GM12878 (cell line): ENCODE measurements at regions not wholly inside any gene's neighbourhood (a gene's known extent, or its start where the extent isn't known, plus 50 kb on each side); places are given as distances from the start of the nearest gene placed in this dataset.
A peak's percentile ranks its signal among the peaks of the same experiment; 100 is the strongest.

Source experiments
- ATAC-seq: fragments of 200-7000 bp; cut with Tn5 transposase; 3 replicates; pipeline ENCODE4 v1.9.1; 2020; ENCODE audit warnings: mild to moderate bottlenecking, moderate library complexity
- BruUV-seq: library from RNA; stranded (reverse); fragments of 400-500 nt; replicated peaks from 2 replicates; lab custom pipeline; 2021; lab: Mats Ljungman, UMichigan
- CTCF ChIA-PET: fragments of 300-600 bp; sonication (Branson Sonifier 250); formaldehyde crosslinking; extraction: SDS; loops from one replicate; lab custom pipeline; 2021; ENCODE audit warnings: inconsistent platforms; lab: Yijun Ruan, JAX
- POLR2A ChIA-PET: fragments of 350-600 bp; formaldehyde crosslinking; extraction: SDS; loops from one replicate; lab custom pipeline; 2021; ENCODE audit warnings: inconsistent platforms; lab: Charles Lee
- RAD21 ChIA-PET: fragments of 300-600 bp; sonication (Branson Sonifier 250); formaldehyde crosslinking; loops from one replicate; lab custom pipeline; 2023; ENCODE audit warnings: antibody characterized with exemption; ENCODE audit not compliant: unreplicated experiment; lab: Charles Lee
- SMC1A ChIA-PET: fragments of 300-600 bp; sonication (Branson Sonifier 250); formaldehyde crosslinking; loops from one replicate; lab custom pipeline; 2023; ENCODE audit not compliant: unreplicated experiment, uncharacterized antibody; lab: Charles Lee
- DNase-seq: peaks from one replicate; pipeline ENCODE4 v3.0.0-alpha.2; 2011; ENCODE audit warnings: low read depth, low spot score
- FAIRE-seq: peaks from 3 replicates; lab custom pipeline; 2011; peaks lifted over from hg19 to GRCh38; lab: Jason Lieb, UNC
- H2AFZ ChIP-seq: 2 replicates; pipeline ENCODE4 v1.6.0; 2011; ENCODE audit warnings: low read depth, low read length, control low read depth; ENCODE audit not compliant: control insufficient read depth
- H3K27ac ChIP-seq: 2 replicates; pipeline ENCODE4 v1.5.1; 2011; ENCODE audit warnings: control low read depth; ENCODE audit not compliant: control insufficient read depth, insufficient read depth
- H3K27me3 ChIP-seq, 2 experiments: replicated peaks in 1 of 2; 2 replicates each; pipeline versions ENCODE4 v1.6.0 to v1.6.1; 2011; ENCODE audit warnings: low read length in 1 of 2; ENCODE audit not compliant: control insufficient read depth in 2 of 2, insufficient read depth in 2 of 2
- H3K36me3 ChIP-seq, 2 experiments: 2 replicates each; pipeline ENCODE4 v1.5.1; 2011; ENCODE audit warnings: low read length in 1 of 2; ENCODE audit not compliant: control insufficient read depth in 2 of 2, insufficient read depth in 2 of 2
- H3K4me1 ChIP-seq: 2 replicates; pipeline ENCODE4 v1.6.1; 2011; ENCODE audit warnings: mild to moderate bottlenecking, low read length, moderate library complexity, mixed read lengths; ENCODE audit not compliant: control insufficient read depth, insufficient read depth
- H3K4me2 ChIP-seq: 2 replicates; pipeline ENCODE4 v1.6.0; 2011; ENCODE audit warnings: control low read depth; ENCODE audit not compliant: control insufficient read depth, insufficient read depth
- H3K4me3 ChIP-seq: fragments of 200-600 bp; sonication (generic); 2 replicates; pipeline ENCODE4 v1.5.1; 2016
- H3K79me2 ChIP-seq: 2 replicates; pipeline ENCODE4 v1.6.0; 2011; ENCODE audit warnings: low read length; ENCODE audit not compliant: control insufficient read depth, insufficient read depth
- H3K9ac ChIP-seq: 2 replicates; pipeline ENCODE4 v1.8.0; 2011; ENCODE audit warnings: low read length, control low read depth, mixed read lengths; ENCODE audit not compliant: control insufficient read depth, insufficient read depth
- H3K9me3 ChIP-seq: replicated peaks from 3 replicates; pipeline ENCODE4 v1.5.1; 2011; ENCODE audit warnings: mild to moderate bottlenecking, low read length; ENCODE audit not compliant: control insufficient read depth, insufficient read depth
- H4K20me1 ChIP-seq: 2 replicates; pipeline ENCODE4 v1.6.0; 2011; ENCODE audit not compliant: control insufficient read depth, insufficient read depth
- BHLHE40 ChIP-seq, 2 experiments: fragments of 450-650 bp in 1 of 2; IDR thresholded peaks; 2 replicates each; pipeline ENCODE4 v1.6.1; 2011 to 2017; ENCODE audit warnings: low read depth in 2 of 2, borderline replicate concordance in 1 of 2, improper control_type of control experiment in 1 of 2, low read length in 1 of 2, mild to moderate bottlenecking in 1 of 2
- CREM ChIP-seq: IDR thresholded peaks from 2 replicates; pipeline ENCODE4 v1.6.1; 2014; ENCODE audit warnings: antibody characterized with exemption, low read depth
- FOXM1 ChIP-seq: IDR thresholded peaks from 2 replicates; pipeline ENCODE4 v1.6.1; 2012; ENCODE audit warnings: low read depth, mild to moderate bottlenecking, inconsistent platforms, low read length, moderate library complexity
- GABPA ChIP-seq: IDR thresholded peaks from 2 replicates; pipeline ENCODE4 v1.6.1; 2014; ENCODE audit warnings: antibody characterized with exemption, low read depth, mild to moderate bottlenecking, inconsistent platforms
- JUNB ChIP-seq: IDR thresholded peaks from 2 replicates; pipeline ENCODE4 v1.6.1; 2016; ENCODE audit warnings: antibody characterized with exemption, mild to moderate bottlenecking
- KDM1A ChIP-seq: fragments of 200-600 bp; sonication (generic); IDR thresholded peaks from 2 replicates; pipeline ENCODE4 v1.6.1; 2016; ENCODE audit warnings: borderline replicate concordance
- MEF2A ChIP-seq: IDR thresholded peaks from 2 replicates; pipeline ENCODE4 v1.6.1; 2011; ENCODE audit warnings: low read depth, mild to moderate bottlenecking, low read length, moderate library complexity; ENCODE audit not compliant: insufficient read depth
- NFIC ChIP-seq: IDR thresholded peaks from 2 replicates; pipeline ENCODE4 v1.6.1; 2012; ENCODE audit warnings: low read depth, mild to moderate bottlenecking, inconsistent platforms, low read length, moderate library complexity
- NR2F1 ChIP-seq: fragments of 450-650 bp; conservative IDR thresholded peaks from 2 replicates; pipeline ENCODE4 v1.6.1; 2017; ENCODE audit warnings: mild to moderate bottlenecking
- RUNX3 ChIP-seq: IDR thresholded peaks from 2 replicates; pipeline ENCODE4 v1.6.1; 2012; ENCODE audit warnings: low read length, inconsistent platforms
- SUZ12 ChIP-seq: fragments of 200-600 bp; sonication (generic); IDR thresholded peaks from one replicate; pipeline ENCODE4 v1.6.1; 2018; ENCODE audit warnings: antibody characterized with exemption, mild to moderate bottlenecking; ENCODE audit not compliant: unreplicated experiment
- ZNF217 ChIP-seq: fragments of 450-650 bp; IDR thresholded peaks from 2 replicates; pipeline ENCODE4 v1.6.1; 2017; ENCODE audit warnings: antibody characterized with exemption, mild to moderate bottlenecking
- ZNF24 ChIP-seq: fragments of 450-650 bp; IDR thresholded peaks from 2 replicates; pipeline ENCODE4 v1.6.1; 2017; ENCODE audit warnings: antibody characterized with exemption, mild to moderate bottlenecking
- WGBS: methylation state at CpG from one replicate; pipeline ENCODE4 v1.1.6; 2016; ENCODE audit warnings: low lambda C conversion rate; ENCODE audit not compliant: insufficient replicate concordance, insufficient coverage; ENCODE audit errors: missing lambda C conversion rate; 5-methylcytosine and 5-hydroxymethylcytosine counted together
- in situ Hi-C: fragments of 300-500 bp; cut with MboI; formaldehyde crosslinking; loops from 9 replicates; pipeline ENCODE4 v1.14.3; 2018; ENCODE audit warnings: mixed read lengths
- intact Hi-C: fragments of 100-400 bp; cut with micrococcal nuclease; formaldehyde crosslinking; loops from one replicate; pipeline ENCODE4 v1.14.2; 2022; ENCODE audit not compliant: unreplicated experiment
- TF ChIP-seq, protein P1 (sequence below): IDR thresholded peaks from 2 replicates; pipeline ENCODE4 v1.6.1; 2012; ENCODE audit warnings: low read length, inconsistent platforms

DNA sequence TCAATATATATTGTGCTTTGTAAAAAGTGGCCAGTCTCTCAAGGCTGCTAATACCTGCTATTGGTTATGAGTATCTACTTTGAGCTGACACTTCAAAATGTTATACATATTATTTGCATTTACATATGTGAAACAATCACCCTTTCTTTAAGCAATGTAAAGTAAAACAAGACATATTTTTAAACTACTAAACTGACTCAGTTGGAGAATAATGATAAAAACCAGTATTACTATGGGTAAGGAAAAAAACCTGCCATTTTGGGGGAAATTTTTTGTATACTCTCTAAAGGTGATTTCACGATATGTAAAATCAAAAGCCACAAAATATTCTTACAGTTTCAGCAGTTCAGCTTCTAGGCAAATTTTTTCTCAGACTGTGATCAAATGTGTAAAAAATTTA lies 232.3 kb downstream of the PRL start:
- FAIRE-seq (no peak), DNase-seq (no peak), ATAC-seq (peak; percentile 45)
- POLR2A ChIA-PET: interaction anchor here (0.5 to 1.7 kb wide), 5 partner anchors 12 to 133 kb away, joined by 3 to 6 read pairs (median 4); no protein-coding TSS in a partner anchor
- Histone ChIP-seq H3K27ac (peak overlapping the region; percentile 34), H3K36me3 (no peaks in the 10 kb centered on the region), H2AFZ (no peak overlapping the region), H3K9me3 (no peaks in the 10 kb centered on the region), H3K9ac (no peak overlapping the region), H3K79me2 (no peaks in the 10 kb centered on the region), H3K4me3 (no peak overlapping the region), H3K4me2 (no peak overlapping the region; the same call in 1 of the 2 replicates), H3K4me1 (peaks cover 49% of the 10 kb centered on the region), H3K27me3 (no peaks in the 10 kb centered on the region), H4K20me1 (no peaks in the 10 kb centered on the region)
- CTCF ChIA-PET: interaction anchor here (1.2 kb wide), 1 partner anchor 37 kb away, joined by 3 read pairs; no protein-coding TSS in a partner anchor
- intact Hi-C loops: loop anchor here (10.0 kb wide), 1 partner anchor 470 kb away; the partner anchor contains the start of gene SOX4
- TF ChIP-seq JUNB (peak; percentile 82), MEF2A (peak; percentile 70), BHLHE40 (IDR thresholded peaks at IDR 0.05; ENCODE audit: borderline replicate concordance in 1 of 2, low read depth in 2 of 2, low read length in 1 of 2) (no peak), NR2F1 (0 out of 2 replicates have a peak, but pooled peaks have one; percentile 13), CREM (peak; percentile 58; the same call in 1 of the 2 replicates), ZNF24 (no peak), KDM1A (no peak), FOXM1 (peak; percentile 78; the same call in 1 of the 2 replicates), SUZ12 (no peak), RUNX3 (peak; percentile 74), GABPA (peak; percentile 39; the same call in 1 of the 2 replicates), NFIC (peak; percentile 86), ZNF217 (peak; percentile 79; the same call in 1 of the 2 replicates)
- TF ChIP-seq, protein P1, sequence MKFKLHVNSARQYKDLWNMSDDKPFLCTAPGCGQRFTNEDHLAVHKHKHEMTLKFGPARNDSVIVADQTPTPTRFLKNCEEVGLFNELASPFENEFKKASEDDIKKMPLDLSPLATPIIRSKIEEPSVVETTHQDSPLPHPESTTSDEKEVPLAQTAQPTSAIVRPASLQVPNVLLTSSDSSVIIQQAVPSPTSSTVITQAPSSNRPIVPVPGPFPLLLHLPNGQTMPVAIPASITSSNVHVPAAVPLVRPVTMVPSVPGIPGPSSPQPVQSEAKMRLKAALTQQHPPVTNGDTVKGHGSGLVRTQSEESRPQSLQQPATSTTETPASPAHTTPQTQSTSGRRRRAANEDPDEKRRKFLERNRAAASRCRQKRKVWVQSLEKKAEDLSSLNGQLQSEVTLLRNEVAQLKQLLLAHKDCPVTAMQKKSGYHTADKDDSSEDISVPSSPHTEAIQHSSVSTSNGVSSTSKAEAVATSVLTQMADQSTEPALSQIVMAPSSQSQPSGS: peak; percentile 55; the same call in 1 of the 2 replicates
- in situ Hi-C loops: no loop called here
- no TSS peak for BruUV-seq
- WGBS: 0% methylated on average over 1 of the region's 1 CpG
- RAD21 ChIA-PET: interaction anchor here (0.8 to 2.9 kb wide), 6 partner anchors 8 to 39 kb away, joined by 3 to 15 read pairs (median 6); no protein-coding TSS in a partner anchor
- SMC1A ChIA-PET: interaction anchor here (0.9 to 2.7 kb wide), 11 partner anchors 10 to 852 kb away, joined by 3 to 36 read pairs (median 3); no protein-coding TSS in a partner anchor
